HCEC 1CT (cell line): ENCODE measurements at regions not wholly inside any gene's neighbourhood (a gene's known extent, or its start where the extent isn't known, plus 50 kb on each side); places are given as distances from the start of the nearest gene placed in this dataset.

Experiments used
- DNase-seq: peaks from one replicate; pipeline ENCODE4 v3.0.0-alpha.2; 2017

DNA sequence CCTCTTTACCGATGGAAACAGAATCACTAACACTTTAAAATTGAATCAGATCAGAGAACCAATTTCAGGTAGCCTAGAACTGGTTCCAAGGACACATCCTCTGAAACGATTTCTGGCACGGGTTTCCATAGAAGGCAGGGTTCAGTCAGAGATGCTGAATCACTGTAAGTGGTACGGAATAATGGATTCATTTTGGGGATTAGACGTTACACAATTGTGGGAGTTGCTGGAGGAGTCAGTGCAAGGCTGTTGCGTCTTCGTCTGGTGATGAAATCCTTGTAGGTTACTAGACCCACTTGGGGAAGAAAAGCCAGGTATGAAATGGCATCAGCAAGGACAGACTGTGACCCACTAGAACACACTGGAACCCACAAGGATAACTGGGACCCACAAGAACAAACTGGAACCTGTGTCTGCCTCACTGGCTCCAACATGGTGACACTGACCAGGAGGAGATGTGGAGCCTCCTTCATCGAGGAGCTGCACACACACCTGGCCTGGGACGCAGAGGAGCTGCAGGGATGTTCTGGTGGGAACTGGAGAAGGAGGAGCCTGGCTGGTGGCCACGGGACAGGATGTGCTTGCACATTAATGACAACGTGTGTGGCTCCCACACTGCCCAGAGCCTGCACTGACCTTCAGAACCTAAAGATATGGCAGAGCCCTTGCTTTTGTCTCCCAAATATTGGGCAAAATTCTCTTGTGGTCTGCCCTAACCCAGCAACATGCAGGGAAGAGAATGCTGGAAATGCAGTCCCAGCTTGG, 105.1 kb downstream of the TRAPPC11 start:
- no peak for DNase-seq

DNA sequence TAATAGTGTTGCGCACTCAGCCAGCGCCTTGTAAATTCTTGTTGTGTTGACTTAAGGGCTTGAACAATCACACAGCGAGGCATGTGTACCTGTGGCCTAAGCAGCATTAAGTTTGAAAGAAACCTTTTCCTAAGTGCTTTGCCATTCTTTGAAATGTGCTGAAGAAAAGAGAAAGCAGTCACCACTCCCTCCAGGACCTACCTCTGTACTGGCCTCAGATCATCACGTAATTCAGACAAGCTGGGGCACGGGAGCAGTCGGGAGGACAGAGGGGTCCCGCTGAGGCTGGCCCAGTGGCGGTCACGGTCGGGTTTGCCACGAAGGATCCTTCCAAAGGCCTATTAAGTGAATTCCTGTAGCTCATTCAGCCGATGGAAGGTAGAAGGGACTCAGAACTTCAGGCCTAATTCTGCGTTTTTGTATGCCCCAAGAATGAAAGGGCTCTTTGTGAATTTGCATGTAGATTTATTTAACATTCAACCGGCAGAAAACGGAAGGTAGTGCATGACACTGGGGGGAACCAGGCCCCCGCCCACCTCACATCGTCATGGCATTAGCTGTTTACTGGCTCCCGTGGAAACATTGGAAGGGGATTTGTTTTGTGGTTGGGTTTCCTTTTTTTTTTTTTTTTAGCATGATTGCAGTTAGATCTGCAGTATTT, 106.3 kb downstream of the TRAPPC11 start:
- no peak for DNase-seq

DNA sequence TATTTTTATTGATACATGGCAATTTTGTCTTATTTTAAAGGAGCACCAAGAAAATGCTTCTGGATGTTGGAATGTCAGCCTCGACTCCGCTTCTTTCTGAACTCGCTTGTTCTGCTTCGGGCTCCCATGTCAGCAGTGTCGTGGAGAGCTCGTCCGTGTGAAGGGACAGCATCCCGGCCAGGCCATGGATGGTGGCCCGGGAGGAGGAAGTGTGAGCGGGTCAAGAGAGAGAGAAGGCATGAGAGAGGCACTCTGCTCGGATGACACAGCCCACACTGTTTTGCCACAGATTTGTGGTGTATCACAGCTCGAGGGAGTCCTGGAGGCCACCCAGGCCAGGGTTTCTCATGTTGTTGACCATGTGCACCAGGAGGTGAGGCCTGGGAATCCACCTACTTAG, 107.0 kb downstream of the TRAPPC11 start:
- no peak for DNase-seq

DNA sequence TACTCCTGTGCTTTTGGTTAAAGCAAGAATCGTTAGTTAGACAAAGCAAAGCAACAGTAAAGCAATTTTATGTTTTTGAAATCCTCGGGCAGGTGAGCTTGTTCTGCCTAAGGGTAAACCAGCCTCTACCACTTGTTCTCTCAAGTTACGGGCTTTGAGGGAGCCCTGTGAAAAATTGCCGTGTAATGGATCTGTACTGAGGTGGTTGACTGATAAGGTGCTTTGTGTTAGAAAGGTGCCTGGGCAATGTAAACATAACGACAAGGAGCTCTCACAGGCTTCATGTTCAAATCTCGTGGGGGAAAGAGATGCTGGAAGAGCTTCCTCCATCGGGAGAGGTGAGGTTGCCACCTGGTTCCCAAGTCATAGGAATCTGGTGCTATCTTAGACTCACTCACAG, 111.8 kb downstream of the TRAPPC11 start:
- DNase-seq, result no peak

DNA sequence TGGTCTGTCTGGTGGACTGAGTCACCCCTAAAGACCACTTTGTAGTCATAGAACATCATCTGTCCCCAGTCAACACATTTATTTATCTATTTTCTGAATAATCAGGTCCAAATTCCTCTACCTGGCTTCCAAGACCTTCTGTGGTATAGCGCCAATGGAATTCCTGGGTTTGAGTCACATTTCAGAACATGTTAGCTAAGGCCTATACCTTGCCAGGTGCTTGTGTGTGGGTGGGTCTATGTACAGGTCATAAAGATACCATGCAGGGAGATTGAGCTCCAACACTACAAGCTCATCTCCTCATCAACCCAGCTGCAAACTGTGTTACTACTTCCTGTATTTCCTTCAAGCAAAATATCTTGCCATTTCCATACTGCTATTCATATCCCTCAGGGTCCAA, 113.3 kb downstream of the TRAPPC11 start:
- no peak for DNase-seq

DNA sequence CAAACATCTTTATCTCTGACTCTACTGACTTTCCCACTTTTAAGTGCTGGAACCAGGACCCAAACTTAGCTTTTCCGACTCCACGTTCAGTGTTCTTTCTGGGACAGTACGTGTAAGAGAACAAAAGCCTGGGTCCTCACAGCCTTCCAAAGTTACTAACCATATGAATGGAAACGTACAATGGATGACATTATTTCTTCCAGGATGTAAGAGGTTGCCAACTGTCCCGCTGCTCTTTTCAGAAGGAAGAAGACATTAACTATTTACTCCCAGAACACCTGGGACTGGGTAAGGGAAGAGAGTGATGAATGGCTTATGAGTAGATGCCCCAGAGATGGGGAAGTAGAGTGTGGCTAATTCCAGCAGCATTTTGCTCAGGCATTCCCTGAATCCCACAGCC, 114.7 kb downstream of the TRAPPC11 start:
- no peak for DNase-seq

- DNase-seq, result no peak
Measured at GRCh38 chr4:183783306-183783705, 121.8 kb upstream of the STOX2 start.

- peak; percentile 7 for DNase-seq
Measured at GRCh38 chr4:183783991-183784553, 121.0 kb upstream of the STOX2 start.

GRCh38 chr4:183788308-183788905, 116.7 kb upstream of the STOX2 start:
- DNase-seq, result no peak

DNA sequence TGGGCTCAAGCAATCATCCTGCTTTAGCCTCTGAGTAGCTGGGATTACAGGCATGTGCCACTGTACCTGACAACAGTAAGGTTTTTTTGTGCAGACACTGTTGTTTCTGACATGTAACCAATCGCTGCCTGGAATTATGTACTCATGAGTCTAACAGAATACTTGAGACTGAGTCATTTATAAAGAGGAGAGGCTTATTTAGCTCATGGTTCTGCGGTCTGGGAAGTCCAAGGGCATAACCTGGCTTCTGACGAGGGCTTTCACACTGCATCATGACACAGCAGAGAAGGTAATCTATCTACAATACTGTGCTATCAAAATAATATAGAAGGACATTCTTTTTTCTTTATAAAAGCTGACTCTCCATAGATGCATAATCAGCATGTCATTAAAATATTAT, 115.5 kb upstream of the STOX2 start:
- DNase-seq, result no peak

- DNase-seq, result no peak
Measured at GRCh38 chr4:183790661-183791060, 114.4 kb upstream of the STOX2 start.

GRCh38 chr4:183797011-183797444, 108.1 kb upstream of the STOX2 start:
- no peak for DNase-seq

DNA sequence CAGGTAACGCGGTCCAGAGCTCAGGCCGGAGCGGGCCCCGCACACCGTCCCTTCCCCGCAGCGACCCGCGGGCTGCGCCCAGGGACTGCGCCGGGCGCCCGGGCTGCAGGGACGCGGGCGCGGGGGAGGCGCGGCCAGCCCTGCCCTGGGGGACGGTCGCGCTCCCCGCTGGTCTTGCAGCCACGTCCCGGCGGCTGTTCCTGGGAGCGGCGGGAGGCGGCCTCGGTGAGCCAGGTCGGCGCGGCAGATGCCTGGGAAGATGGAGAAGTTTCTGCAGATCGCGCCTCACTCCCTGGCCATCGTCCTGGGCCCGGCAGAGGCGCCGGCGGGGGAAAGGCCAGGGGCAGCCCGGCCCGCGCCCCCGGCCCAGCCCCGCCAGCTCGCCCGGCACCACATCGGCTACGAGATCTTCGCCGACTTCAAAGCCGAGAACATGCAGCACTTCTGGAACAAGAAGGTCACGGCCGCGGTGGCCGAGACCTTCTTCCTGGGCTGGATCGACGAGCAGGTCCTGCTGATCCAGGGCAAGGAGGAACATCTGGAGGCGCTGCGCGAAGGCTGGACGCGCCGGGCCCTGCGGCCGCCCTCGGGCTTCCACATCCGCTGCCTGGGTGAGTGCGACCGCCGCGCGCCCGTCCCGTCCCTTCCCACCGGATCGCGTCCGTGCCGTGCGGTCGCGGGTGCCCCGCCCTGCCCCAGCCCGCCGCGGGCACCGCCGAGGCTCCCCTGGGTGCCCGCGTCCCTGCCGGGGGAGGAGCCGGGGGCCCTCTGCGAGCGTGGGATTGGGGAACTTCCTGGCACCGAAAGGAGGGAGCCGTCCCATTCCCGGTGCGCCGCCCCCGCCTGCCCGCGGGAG, 107.4 kb upstream of the STOX2 start:
- DNase-seq, result no peak

DNA sequence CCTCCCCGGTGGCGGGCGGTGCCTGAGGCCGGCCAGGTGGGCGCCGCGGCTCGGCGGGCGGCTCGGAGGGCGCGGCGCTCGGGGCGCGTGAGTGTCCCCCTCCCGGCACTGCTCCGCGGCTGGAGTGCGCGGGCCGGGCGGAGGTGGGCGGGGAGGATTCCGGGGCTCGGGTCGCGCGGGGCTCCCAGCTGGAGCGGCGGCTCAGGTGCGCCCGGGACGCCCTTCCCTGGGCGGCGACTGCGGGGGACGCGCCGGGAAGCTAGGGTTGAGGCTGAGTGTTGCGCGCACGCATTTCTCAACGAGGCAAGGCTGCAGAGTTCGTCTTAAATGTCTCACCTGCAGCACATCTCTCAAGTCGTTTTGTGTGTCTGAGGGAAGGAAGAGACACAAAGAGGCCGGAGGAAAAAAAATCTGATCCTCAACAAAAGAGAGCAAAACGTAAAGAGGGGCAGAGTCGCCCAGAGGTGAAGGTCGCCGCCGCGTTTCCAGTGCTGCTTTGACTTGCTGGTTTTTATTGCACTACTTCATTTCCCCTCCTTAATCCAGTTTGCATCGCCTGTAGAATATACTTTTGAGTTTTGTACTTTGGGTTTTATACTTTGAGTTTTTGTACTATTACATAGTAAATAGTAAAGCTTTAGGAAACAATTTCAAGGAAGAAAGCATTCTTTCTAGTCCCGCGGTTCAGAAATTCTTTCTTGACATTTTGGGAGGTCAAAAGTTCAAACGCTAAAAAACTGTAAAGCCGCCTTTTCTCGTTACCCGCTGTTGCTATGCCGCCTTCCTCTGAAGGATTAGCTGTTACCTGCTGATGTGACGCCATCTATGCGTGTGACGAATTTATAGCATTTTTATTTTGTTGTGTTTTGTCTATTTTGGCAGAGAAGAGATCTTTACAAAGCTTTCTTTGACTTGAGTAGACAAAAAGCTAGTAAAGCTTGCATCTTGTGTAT, 106.5 kb upstream of the STOX2 start:
- no peak for DNase-seq

- no peak for DNase-seq
Measured at GRCh38 chr4:183801457-183802165, 103.5 kb upstream of the STOX2 start.

GRCh38 chr4:183806341-183806740, 98.8 kb upstream of the STOX2 start:
- no peak for DNase-seq

GRCh38 chr4:183807420-183808096, 97.5 kb upstream of the STOX2 start:
- DNase-seq, result no peak

- no peak for DNase-seq
Measured at GRCh38 chr4:183808097-183808456, 97.0 kb upstream of the STOX2 start.

- no peak for DNase-seq
Measured at GRCh38 chr4:183812567-183812966, 92.5 kb upstream of the STOX2 start.

DNA sequence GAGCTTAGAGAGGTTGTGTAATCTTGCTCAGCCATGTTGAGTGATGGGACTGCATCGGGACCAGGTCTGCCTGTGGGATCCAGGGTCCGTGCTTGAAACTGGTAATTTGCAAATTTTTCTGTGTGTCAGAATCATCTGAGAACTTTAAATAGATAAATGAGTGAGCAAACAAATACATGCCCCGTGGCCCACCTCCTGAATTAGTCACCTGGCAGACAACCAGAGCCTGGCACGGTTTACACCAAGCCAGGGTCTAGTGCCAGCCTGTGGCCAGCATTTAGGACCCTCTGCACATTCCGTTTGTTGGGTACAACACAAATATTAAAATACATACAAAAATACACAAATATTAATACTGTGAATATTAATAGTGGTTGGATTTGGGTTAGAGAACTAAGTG, 90.6 kb upstream of the STOX2 start:
- DNase-seq, result no peak

DNA sequence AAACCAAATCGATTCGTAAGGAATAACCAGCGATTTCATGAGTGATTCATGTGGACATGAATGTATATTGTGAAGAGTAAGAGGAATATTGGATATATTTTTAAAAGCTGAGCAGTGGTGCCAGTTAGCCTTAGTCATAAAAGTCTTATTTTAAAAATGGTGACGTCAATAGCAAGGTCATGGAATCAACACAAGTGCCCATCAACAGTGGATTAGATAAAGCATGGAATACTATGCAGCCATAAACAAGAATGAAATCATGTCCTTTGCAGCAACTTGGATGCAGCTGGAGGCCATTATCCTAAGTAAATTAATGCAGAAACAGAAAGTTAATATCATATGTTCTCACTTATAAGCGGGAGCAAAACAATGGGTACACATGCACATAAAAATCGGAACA, 89.0 kb upstream of the STOX2 start:
- DNase-seq, result no peak
